ENCODE measurements at regions not wholly inside any gene's neighbourhood (a gene's known extent, or its start where the extent isn't known, plus 50 kb on each side); places are given as distances from the start of the nearest gene placed in this dataset.

GRCh38 chr12:68411371-68411770 is 79.2 kb upstream of the MDM1 start:
- no peak overlapping the region for H3K27ac ChIP-seq
- TF ChIP-seq, protein P1, sequence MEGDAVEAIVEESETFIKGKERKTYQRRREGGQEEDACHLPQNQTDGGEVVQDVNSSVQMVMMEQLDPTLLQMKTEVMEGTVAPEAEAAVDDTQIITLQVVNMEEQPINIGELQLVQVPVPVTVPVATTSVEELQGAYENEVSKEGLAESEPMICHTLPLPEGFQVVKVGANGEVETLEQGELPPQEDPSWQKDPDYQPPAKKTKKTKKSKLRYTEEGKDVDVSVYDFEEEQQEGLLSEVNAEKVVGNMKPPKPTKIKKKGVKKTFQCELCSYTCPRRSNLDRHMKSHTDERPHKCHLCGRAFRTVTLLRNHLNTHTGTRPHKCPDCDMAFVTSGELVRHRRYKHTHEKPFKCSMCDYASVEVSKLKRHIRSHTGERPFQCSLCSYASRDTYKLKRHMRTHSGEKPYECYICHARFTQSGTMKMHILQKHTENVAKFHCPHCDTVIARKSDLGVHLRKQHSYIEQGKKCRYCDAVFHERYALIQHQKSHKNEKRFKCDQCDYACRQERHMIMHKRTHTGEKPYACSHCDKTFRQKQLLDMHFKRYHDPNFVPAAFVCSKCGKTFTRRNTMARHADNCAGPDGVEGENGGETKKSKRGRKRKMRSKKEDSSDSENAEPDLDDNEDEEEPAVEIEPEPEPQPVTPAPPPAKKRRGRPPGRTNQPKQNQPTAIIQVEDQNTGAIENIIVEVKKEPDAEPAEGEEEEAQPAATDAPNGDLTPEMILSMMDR (conservative IDR thresholded peaks at IDR 0.05): no peak
- TF ChIP-seq ZFX (IDR thresholded peaks at IDR 0.05): no peak

GRCh38 chr12:68414988-68415387 is 82.8 kb upstream of the MDM1 start:
- no peak for TF ChIP-seq ZFX (IDR thresholded peaks at IDR 0.05)
- TF ChIP-seq, protein P1 (conservative IDR thresholded peaks at IDR 0.05): no peak
- no peak overlapping the region for H3K27ac ChIP-seq

GRCh38 chr12:68416350-68416749 is 84.2 kb upstream of the MDM1 start:
- TF ChIP-seq, protein P1 (conservative IDR thresholded peaks at IDR 0.05): no peak
- no peak for TF ChIP-seq ZFX (IDR thresholded peaks at IDR 0.05)
- no peak overlapping the region for H3K27ac ChIP-seq

DNA sequence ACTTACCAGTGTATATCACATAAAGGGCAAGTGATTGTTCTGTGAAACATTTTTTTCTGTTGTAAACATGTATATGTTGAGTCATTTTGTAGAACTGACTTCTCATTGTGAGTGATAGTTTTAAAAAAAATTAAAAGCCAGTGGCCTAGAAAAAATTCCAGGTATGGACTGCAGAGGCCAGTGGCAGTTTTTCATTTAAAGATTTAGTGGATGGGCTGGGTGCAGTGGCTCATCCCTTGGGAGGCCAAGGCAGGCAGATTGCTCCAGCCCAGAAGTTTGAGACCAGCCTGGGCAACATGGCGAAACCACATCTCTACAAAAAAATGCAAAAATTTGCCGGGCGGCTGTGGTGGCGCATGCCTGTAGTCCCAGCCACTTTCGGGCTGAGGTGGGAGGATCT is 84.7 kb upstream of the MDM1 start:
- TF ChIP-seq, protein P1 (conservative IDR thresholded peaks at IDR 0.05): no peak
- TF ChIP-seq ZFX (IDR thresholded peaks at IDR 0.05): no peak

DNA sequence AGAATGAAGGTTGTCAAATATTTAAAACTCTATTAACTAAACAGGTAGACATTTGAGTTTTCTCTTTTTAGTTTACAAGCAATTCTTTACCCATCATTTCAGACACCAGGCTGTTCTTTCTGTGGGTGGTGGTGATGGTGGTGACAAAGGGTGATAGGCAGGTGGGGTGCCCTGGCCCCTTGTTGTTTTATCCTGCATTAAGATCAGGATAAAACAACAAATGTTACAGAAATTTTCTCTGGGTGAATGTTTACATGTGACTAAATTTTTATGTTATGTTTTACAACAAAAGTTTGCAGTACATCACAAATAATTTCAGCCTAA is 85.9 kb upstream of the MDM1 start:
- H3K27ac ChIP-seq: no peak overlapping the region
- no peak for TF ChIP-seq ZFX (IDR thresholded peaks at IDR 0.05)
- TF ChIP-seq, protein P1 (conservative IDR thresholded peaks at IDR 0.05): no peak

More for the DNA sequence above, 84.7 kb upstream of the MDM1 start:
- no peak overlapping the region for H3K27ac ChIP-seq

DNA sequence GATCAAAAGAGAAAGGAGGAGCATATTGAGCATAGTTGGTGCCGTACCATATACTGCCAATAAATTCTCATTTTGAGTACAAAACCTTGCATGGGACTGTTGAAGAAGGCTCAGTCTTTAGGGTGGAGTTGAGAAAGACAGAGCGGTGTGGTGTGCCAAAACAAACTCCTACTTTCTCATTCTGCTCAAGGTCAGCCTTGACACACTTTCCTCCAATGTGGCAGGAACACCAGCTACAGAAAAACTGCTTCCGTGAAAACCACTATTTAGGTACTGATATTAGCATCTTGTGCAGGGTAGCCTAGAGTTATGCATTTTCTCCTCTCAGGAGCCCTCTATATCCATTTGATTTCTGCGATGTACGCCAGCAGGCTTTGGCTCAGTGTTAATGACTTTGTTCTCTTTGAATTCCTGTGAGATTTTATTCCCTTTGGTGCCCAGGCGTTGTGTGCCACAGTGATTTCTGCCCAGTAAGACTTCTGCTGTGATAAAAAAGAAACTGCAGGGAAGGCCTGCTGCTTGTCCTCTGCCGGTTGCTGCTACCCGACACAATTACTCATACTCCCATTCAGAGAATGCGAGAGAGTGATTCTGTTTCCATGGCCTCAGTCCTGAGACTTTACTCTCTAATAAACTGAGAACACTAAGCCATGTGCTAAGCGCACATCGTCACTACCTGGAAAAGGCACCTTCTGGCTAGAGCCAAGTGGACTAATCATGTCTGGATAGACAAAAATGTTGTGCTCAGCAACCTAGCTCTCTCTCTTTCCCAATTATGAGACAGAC is 88.3 kb upstream of the MDM1 start:
- H3K27ac ChIP-seq: no peak overlapping the region
- TF ChIP-seq, protein P1 (conservative IDR thresholded peaks at IDR 0.05): no peak
- no peak for TF ChIP-seq ZFX (IDR thresholded peaks at IDR 0.05)

DNA sequence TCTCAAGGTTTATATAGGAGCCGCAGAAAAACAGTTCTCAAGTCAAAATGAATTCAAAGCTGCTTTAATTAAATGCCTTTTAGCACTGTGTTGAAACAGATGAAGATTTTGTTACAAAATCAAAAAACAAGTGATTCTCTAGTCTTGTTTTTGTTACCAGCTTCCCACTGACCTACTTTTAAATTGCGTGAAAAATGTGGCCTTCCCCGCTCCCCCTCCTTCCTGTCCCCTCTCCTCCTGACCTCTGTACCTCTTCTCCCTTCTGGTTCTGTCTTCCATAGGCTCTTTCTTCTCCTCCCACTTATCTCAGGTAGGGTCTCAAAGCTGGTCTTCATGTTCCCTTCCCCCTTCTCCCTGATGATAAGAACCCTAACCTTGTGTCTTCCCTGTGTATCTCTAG is 90.0 kb upstream of the MDM1 start:
- no peak overlapping the region for H3K27ac ChIP-seq
- TF ChIP-seq ZFX (IDR thresholded peaks at IDR 0.05): no peak
- TF ChIP-seq, protein P1 (conservative IDR thresholded peaks at IDR 0.05): no peak

Data from C4-2B (cell line).